HG02571 (cell line): ENCODE measurements at regions not wholly inside any gene's neighbourhood (a gene's known extent, or its start where the extent isn't known, plus 50 kb on each side); places are given as distances from the start of the nearest gene placed in this dataset.
"Not testable (repeated sequence)": the region's sequence is repeated elsewhere in the genome, so short reads cannot be mapped to it uniquely, and the experiment has no call there.

ENCODE experiments used
- ATAC-seq: cut with Tn5 transposase; IDR thresholded peaks from one replicate; pipeline ENCODE4 v1.9.1; 2021; ENCODE audit warnings: mild to moderate bottlenecking, moderate library complexity; ENCODE audit not compliant: unreplicated experiment

- no peak for ATAC-seq
Measured at GRCh38 chr1:239125893-239126292, 260.5 kb upstream of the CHRM3 start.

DNA sequence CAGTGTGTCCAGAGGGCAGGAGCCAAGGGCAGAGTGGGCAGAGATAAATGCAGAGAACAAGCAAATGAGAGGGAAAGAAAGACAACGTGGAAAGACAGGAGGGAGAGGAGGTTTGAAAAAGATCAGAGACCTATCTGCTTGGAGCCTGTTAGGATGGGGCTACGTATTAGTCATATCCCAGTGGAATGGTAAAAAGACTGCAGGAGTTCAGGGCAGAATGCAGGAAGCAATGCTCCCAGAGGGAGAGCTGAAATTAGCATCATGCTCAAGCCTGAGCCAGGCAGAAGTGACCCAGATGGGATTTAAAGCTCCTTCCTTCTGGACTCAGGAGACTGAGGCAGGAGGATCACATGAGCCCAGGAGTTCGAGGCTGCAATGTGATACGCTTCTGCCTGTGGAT is 261.3 kb upstream of the CHRM3 start:
- no peak for ATAC-seq

GRCh38 chr1:239123260-239123659 is 263.1 kb upstream of the CHRM3 start:
- ATAC-seq, result no peak

GRCh38 chr1:239112101-239112935 is 274.1 kb upstream of the CHRM3 start:
- no peak for ATAC-seq

DNA sequence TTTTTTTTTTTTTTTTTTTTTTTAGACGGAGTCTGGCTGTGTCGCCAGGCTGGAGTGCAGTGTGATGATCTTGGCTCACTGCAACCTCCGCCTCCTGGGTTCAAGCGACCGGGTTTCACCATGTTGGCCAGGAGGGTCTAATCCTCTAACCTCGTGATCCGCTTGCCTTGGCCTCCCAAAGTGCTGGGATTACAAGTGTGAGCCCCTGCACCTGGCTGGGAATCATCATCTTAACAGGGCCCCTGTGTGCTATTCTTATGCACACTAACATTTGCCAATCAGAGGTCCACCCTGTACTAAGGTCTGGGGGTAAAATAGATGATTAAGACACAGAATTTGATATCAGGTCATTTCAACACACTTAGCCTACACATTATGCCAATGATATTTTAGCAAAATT is 278.7 kb upstream of the CHRM3 start:
- ATAC-seq, result no peak

DNA sequence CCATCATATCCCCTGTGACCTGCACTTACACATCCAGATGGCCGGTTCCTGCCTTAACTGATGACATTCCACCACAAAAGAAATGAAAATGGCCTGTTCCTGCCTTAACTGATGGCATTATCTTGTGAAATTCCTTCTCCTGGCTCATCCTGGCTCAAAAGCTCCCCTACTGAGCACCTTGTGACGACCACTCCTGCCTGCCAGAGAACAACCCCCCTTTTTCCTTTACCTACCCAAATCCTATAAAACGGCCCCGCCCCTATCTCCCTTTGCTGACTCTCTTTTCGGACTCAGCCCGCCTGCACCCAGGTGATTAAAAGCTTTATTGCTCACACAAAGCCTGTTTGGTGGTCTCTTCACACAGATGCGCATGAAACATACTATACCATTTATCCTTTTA is 279.7 kb upstream of the CHRM3 start:
- not testable (repeated sequence) for ATAC-seq

DNA sequence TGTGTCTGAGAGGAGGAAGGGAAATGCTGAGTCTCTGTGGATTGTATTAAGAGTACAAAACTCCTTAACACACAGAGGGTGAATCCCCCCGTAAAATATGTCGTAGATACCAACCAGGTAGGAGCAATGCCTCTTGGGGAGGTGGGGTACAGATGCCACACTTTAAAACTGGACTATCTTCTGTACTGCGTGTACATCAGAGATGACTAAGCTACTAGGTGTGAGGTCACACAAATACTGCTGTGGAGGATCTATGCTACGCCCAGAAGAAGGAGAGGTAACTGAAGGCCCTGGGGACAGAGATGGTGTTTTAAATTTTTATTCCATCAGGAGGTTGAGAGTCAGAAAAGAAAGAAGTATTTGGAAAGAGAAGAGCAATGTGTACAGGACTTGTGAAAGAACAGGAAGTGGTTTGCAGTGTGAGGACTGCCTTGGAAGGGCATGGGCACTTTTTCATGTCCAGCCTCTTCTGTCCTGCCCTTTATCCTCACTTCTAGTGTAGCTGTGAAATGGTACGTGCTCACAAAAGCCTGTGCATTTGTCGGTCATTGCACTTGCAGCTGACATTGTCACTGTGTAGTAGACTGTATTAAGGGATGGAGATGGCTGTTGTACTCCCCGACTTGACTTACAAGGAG is 287.8 kb upstream of the CHRM3 start:
- ATAC-seq, result no peak

- ATAC-seq, result no peak
Measured at GRCh38 chr1:239091537-239091936, 294.8 kb upstream of the CHRM3 start.

GRCh38 chr1:239084459-239085080 is 301.8 kb upstream of the CHRM3 start:
- ATAC-seq, result no peak

- not testable (repeated sequence) for ATAC-seq
Measured at GRCh38 chr1:239081947-239082346, 304.4 kb upstream of the CHRM3 start.

- no peak for ATAC-seq
Measured at GRCh38 chr1:239067480-239067879, 318.9 kb upstream of the CHRM3 start.

DNA sequence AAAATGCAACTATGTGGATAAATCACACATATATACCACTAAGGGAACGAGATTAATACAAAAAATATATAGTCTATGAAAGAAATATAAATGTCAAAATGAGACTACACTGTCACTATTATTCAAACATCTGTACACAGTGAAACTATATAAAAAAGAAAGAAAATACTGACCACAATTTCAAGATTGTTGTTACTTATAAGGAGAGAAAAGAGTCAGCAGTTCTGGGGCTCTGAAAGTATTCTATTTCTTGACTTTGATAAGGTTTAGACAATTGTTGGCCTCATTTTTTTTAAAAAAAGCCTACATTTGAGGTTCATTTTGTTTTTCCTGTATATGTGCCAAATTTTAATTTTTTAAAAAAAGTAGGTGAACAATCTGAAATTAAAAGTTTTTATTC is 319.3 kb upstream of the CHRM3 start:
- ATAC-seq, result no peak

DNA sequence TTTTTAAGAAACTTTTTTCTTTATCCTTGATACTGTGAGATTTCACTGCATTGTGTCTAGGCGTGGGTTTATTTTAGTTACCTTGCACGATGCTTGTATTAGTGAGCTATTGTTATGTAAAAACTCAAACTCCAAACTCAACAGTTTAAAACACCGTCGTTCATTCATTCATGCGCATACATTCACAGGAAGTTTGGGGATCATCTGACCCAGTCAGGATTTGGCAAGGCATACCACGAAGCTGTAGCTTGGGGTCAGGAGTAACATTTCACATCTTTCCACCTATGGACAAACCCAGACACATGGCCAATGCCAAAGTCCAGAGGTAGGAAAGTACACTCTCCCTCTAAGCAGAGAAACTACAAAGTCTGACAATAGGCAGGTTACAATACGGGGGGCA is 324.6 kb upstream of the CHRM3 start:
- no peak for ATAC-seq

- no peak for ATAC-seq
Measured at GRCh38 chr1:239058190-239058589, 328.2 kb upstream of the CHRM3 start.

DNA sequence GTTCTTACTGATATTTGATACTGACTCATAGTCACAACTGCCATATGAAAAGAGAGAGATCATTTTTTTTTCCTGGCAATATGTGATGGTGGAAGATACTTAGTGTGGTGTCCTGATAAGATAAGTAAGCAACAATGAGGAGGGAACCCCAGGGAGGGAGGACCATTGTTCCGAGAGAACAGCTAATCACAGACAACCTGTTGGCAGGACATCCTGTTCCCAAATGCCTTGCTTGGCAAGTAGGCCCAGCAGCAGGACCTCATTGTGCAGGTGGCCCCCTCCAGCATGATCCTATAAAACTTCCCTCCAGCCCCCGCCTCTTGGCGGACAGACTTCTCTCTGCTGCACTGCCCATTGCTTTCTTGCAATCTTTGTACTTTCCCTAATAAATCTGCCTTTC is 329.4 kb upstream of the CHRM3 start:
- ATAC-seq, result no peak

DNA sequence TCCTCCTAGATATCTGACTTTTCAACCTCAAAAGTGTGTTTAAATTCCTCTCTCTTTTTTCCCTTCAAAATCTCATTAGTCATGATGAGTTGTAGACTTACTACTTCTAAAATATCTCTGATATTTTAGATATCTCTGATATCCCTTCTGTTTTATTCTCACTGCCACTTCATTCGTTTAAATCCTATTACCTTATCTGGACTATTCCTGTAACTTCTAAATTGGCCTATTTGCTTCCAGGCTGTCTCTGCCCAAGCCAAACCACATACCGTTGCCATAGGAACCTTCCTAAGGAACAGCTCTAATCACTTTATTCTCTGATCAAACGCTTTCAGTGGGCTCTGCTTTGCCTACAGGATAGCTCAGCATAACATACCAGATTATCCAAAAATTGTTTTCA is 333.1 kb upstream of the CHRM3 start:
- no peak for ATAC-seq

DNA sequence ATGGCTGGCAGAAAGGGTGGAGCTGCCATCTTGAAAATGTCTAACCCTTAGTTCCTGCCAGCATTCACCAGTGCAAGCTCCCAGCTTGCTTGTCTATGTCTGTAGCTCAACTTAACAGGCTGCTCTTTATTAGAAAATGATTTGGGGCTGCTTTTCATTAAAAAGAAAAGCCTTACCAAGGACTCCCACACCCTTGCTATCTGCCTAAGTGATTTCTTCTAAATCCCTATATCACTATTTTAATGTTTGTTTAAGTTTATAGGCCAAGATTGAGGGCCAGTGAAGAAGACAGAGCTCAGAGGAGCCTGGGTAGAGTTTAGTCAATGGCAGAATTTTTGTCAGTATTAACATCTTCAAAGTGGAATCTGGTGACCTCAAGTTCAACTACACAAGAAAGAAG is 336.8 kb upstream of the CHRM3 start:
- ATAC-seq, result no peak

DNA sequence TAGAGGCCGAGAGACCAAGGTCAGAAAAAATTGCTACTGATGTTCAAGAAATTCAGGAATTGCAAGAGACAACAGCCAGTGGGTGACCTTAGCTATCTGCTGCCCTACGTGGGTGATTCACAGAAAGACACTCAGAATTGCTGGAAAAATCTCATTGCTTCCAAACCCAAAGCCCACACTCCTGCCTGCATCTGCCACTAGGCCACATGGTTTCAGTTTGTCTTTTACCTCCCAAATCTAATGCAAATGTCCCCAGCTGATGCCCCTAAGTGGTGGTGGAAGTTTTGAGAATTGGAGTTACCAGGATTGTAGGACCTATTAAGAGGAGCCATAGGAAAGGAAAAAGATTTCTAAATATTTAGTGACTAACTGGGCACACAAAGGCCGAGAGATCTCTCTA is 341.5 kb upstream of the CHRM3 start:
- no peak for ATAC-seq

DNA sequence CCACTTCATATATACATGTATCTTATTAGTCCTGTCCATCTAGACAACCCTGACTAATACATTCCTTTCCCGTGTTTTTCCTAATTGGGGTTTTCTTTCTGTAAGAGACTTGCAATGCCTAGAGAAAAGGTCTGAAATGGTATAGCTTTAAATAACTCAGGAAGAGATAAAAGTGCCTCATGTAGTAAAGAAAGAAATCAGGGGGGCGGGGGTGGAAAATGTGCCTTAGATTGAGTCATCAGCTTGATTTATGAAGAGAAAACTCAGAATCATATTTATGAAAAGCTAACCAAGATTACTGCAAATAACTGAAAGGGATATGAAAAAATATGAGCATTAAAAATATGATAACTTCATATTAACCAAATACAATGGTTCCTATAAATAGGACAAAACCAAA is 345.8 kb upstream of the CHRM3 start:
- ATAC-seq, result no peak

GRCh38 chr1:239031310-239031709 is 355.1 kb upstream of the CHRM3 start:
- ATAC-seq, result no peak

GRCh38 chr1:239025997-239026694 is 360.2 kb upstream of the CHRM3 start:
- no peak for ATAC-seq

DNA sequence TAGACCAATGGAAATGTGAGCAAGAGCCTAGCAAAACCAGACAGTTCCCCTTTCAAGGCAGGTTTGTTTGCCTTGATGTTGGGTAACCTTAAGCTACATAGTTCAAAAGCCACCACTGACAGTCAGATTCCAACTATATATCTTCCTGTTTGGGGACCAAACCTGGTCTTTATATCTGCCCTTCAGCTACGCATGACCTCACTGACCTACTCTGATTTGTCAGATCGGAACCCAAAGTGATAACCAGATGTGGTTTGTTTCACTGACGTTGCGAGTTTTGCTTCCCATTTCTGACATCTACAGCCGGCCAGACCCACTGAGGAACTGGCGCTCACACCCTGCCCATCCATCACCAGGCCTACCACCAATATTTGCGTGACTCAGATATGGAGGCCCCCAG is 361.1 kb upstream of the CHRM3 start:
- ATAC-seq, result no peak
